PC-9 (cell line): ENCODE measurements at regions not wholly inside any gene's neighbourhood (a gene's known extent, or its start where the extent isn't known, plus 50 kb on each side); places are given as distances from the start of the nearest gene placed in this dataset.

ENCODE experiments used
- CTCF ChIP-seq: fragments of 200-600 bp; sonication (generic); conservative IDR thresholded peaks from 2 replicates; pipeline ENCODE4 v1.6.1; 2017; ENCODE audit warnings: mixed run types, antibody characterized with exemption, mild to moderate bottlenecking, moderate library complexity
- EZH2 ChIP-seq: fragments of 200-600 bp; sonication (generic); IDR thresholded peaks from 2 replicates; pipeline ENCODE4 v1.8.0; 2017; ENCODE audit warnings: antibody characterized with exemption, low read depth

GRCh38 chr11:46210856-46211255 lies 66.6 kb upstream of the CREB3L1 start:
- TF ChIP-seq CTCF (no peak), EZH2 (no peak)
